Smooth muscle cell (in vitro differentiated cells): ENCODE measurements at regions not wholly inside any gene's neighbourhood (a gene's known extent, or its start where the extent isn't known, plus 50 kb on each side); places are given as distances from the start of the nearest gene placed in this dataset.

Source experiments
- DNase-seq: peaks from one replicate; lab custom pipeline; 2025; ENCODE audit not compliant: unreplicated experiment; lab: John Stamatoyannopoulos, UW
- H2AFZ ChIP-seq: fragments of 200-600 bp; sonication (generic); 2 replicates; pipeline ENCODE4 v1.6.0; 2016; ENCODE audit warnings: antibody characterized with exemption, low read depth, mild to moderate bottlenecking
- H3F3A ChIP-seq: fragments of 200-600 bp; sonication (generic); 2 replicates; pipeline ENCODE4 v1.6.0; 2017; ENCODE audit warnings: antibody characterized with exemption, low read depth
- H3K27ac ChIP-seq: fragments of 200-600 bp; sonication (generic); 2 replicates; pipeline ENCODE4 v1.5.1; 2016; ENCODE audit warnings: low read depth, mild to moderate bottlenecking
- H3K27me3 ChIP-seq: fragments of 200-600 bp; sonication (generic); 2 replicates; pipeline ENCODE4 v1.6.1; 2016; ENCODE audit warnings: low read depth, mild to moderate bottlenecking
- H3K36me3 ChIP-seq: fragments of 200-600 bp; sonication (generic); 2 replicates; pipeline ENCODE4 v1.5.1; 2016; ENCODE audit warnings: low read depth
- H3K4me1 ChIP-seq: fragments of 200-600 bp; sonication (generic); 2 replicates; pipeline ENCODE4 v1.5.1; 2016; ENCODE audit warnings: low read depth
- H3K4me2 ChIP-seq: fragments of 200-600 bp; sonication (generic); 2 replicates; pipeline ENCODE4 v1.6.0; 2016; ENCODE audit warnings: mild to moderate bottlenecking
- H3K4me3 ChIP-seq: fragments of 200-600 bp; sonication (generic); 2 replicates; pipeline ENCODE4 v1.5.1; 2016; ENCODE audit warnings: mild to moderate bottlenecking
- H3K79me2 ChIP-seq: fragments of 200-600 bp; sonication (generic); 2 replicates; pipeline ENCODE4 v1.6.0; 2016; ENCODE audit warnings: low read depth, mild to moderate bottlenecking
- H3K9ac ChIP-seq: fragments of 200-600 bp; sonication (generic); 2 replicates; pipeline ENCODE4 v1.6.0; 2016; ENCODE audit warnings: low read depth
- H3K9me3 ChIP-seq: fragments of 200-600 bp; sonication (generic); replicated peaks from 2 replicates; pipeline ENCODE4 v1.5.1; 2016; ENCODE audit warnings: low read depth
- H4K20me1 ChIP-seq: fragments of 200-600 bp; sonication (generic); 2 replicates; pipeline ENCODE4 v1.6.0; 2016; ENCODE audit warnings: low read depth
- CTCF ChIP-seq: fragments of 200-600 bp; sonication (generic); IDR thresholded peaks from 2 replicates; pipeline ENCODE4 v1.5.1; 2017; ENCODE audit warnings: borderline replicate concordance, mild to moderate bottlenecking, antibody characterized with exemption; ENCODE audit not compliant: insufficient read depth, poor library complexity, severe bottlenecking
- WGBS: methylation state at CpG from one replicate; pipeline ENCODE4 v1.1.7; 2016; ENCODE audit warnings: low lambda C conversion rate; 5-methylcytosine and 5-hydroxymethylcytosine counted together

GRCh38 chr17:15048933-15049794 lies 216.0 kb downstream of the PMP22 start:
- Histone ChIP-seq H3K36me3 (no peaks in the 10 kb centered on the region), H4K20me1 (no peaks in the 10 kb centered on the region), H3K9me3 (no peaks in the 10 kb centered on the region), H3K9ac (no peak overlapping the region), H3K27ac (no peak overlapping the region), H3K79me2 (no peaks in the 10 kb centered on the region), H3K4me2 (no peak overlapping the region), H3K27me3 (peaks cover 19% of the 10 kb centered on the region), H2AFZ (no peak overlapping the region), H3K4me3 (no peak overlapping the region), H3K4me1 (peaks cover 9% of the 10 kb centered on the region), H3F3A (no peaks in the 10 kb centered on the region)
- no peak for DNase-seq
- WGBS = 44% methylated on average over 6 of the region's 6 CpGs
- no peak for TF ChIP-seq CTCF

GRCh38 chr17:15048381-15048780 lies 216.7 kb downstream of the PMP22 start:
- Histone ChIP-seq H3K9me3 (no peaks in the 10 kb centered on the region), H4K20me1 (no peaks in the 10 kb centered on the region), H3K9ac (no peak overlapping the region), H3K4me3 (no peak overlapping the region), H3K27ac (no peak overlapping the region), H3K36me3 (no peaks in the 10 kb centered on the region), H2AFZ (no peak overlapping the region), H3K4me1 (peaks cover 9% of the 10 kb centered on the region), H3K4me2 (no peak overlapping the region), H3K79me2 (no peaks in the 10 kb centered on the region), H3F3A (no peaks in the 10 kb centered on the region), H3K27me3 (peaks cover 19% of the 10 kb centered on the region)
- TF ChIP-seq CTCF = no peak
- no peak for DNase-seq
- WGBS = 48% methylated on average over 2 of the region's 2 CpGs

- no peaks in the 10 kb centered on the region for H3K9me3 ChIP-seq
- no peak for DNase-seq
- H3K4me1 ChIP-seq = peaks cover 12% of the 10 kb centered on the region
- H3K36me3 ChIP-seq = no peaks in the 10 kb centered on the region
- TF ChIP-seq CTCF = no peak
- peaks cover 3% of the 10 kb centered on the region for H3K27me3 ChIP-seq
- H3K4me3 ChIP-seq = no peak overlapping the region
- H3K9ac ChIP-seq = no peak overlapping the region
- H3F3A ChIP-seq = no peaks in the 10 kb centered on the region
- no peak overlapping the region for H3K4me2 ChIP-seq
- no peak overlapping the region for H3K27ac ChIP-seq
- WGBS = 87% methylated on average over 6 of the region's 6 CpGs
- H4K20me1 ChIP-seq = no peaks in the 10 kb centered on the region
- H3K79me2 ChIP-seq = no peaks in the 10 kb centered on the region
- H2AFZ ChIP-seq = no peak overlapping the region
Observed at GRCh38 chr17:15042311-15042710, 222.8 kb downstream of the PMP22 start.

GRCh38 chr17:15039366-15039765 lies 225.8 kb downstream of the PMP22 start:
- Histone ChIP-seq H3K4me1 (peaks cover 12% of the 10 kb centered on the region), H3K9me3 (no peaks in the 10 kb centered on the region), H2AFZ (no peak overlapping the region), H3K36me3 (no peaks in the 10 kb centered on the region), H3F3A (no peaks in the 10 kb centered on the region), H3K27ac (no peak overlapping the region), H3K79me2 (no peaks in the 10 kb centered on the region), H3K4me2 (peak overlapping the region; percentile 76), H4K20me1 (no peaks in the 10 kb centered on the region), H3K9ac (no peak overlapping the region), H3K4me3 (no peak overlapping the region), H3K27me3 (no peaks in the 10 kb centered on the region)
- TF ChIP-seq CTCF = no peak
- 89% methylated on average over 1 of the region's 1 CpG for WGBS
- no peak for DNase-seq
